ENCODE measurements at regions not wholly inside any gene's neighbourhood (a gene's known extent, or its start where the extent isn't known, plus 50 kb on each side); places are given as distances from the start of the nearest gene placed in this dataset.
"Not testable (repeated sequence)": the region's sequence is repeated elsewhere in the genome, so short reads cannot be mapped to it uniquely, and the experiment has no call there.

DNA sequence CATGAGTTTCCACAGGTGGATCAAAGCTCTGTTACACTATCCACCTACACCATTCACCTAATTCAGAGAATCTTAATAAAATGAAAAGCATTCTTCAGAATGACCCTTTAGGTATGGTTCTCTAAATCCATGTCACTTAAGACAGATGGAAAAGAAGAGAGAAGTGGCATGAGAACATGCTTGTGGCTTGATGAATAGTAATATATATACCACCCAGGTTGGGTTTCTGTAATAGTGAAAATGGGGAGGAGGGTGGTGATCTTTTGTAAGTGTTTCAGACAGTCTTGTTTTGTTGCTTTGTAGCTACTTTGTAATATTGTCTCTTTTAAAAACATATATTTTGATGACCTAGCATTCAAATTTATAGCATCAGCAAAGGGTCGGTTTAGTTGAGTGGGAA, 469.8 kb downstream of the USP25 start:
- Histone ChIP-seq H3K9me3 (ENCODE audit: control insufficient read depth, insufficient read depth, low read length) (no peaks in the 10 kb centered on the region; the same call in 1 of the 2 replicates), H3K36me3 (ENCODE audit: insufficient read depth, low read length) (no peaks in the 10 kb centered on the region), H3K4me1 (ENCODE audit: insufficient read depth, low read length) (peaks cover 4% of the 10 kb centered on the region), H3K9ac (ENCODE audit: low read depth, low read length) (no peak overlapping the region)

DNA sequence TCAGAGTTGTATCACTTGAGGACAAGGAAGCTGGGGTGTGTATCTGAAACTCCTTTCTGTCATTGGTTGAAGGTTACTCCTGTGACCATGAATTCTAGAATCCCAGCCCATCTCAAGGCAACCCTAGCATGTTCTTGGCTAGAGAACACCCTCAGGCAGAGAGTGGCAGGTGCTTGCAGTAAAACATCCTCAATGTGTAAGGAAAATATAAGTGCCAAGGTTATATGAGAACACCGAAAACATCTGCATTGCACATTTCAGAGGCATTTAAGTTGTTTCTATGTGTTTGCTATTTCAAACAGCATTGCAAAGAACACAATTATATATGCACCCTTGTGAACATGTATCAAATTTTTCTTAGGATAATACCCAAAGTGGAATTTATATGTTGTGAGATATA, 471.9 kb downstream of the USP25 start:
- Histone ChIP-seq H3K4me1 (ENCODE audit: insufficient read depth, low read length) (no peaks in the 10 kb centered on the region), H3K9ac (ENCODE audit: low read depth, low read length) (no peak overlapping the region), H3K9me3 (ENCODE audit: control insufficient read depth, insufficient read depth, low read length) (no peaks in the 10 kb centered on the region; the same call in 1 of the 2 replicates), H3K36me3 (ENCODE audit: insufficient read depth, low read length) (no peaks in the 10 kb centered on the region)

GRCh38 chr21:16205527-16205926, 475.7 kb downstream of the USP25 start:
- Histone ChIP-seq H3K9me3 (ENCODE audit: control insufficient read depth, insufficient read depth, low read length) (no peaks in the 10 kb centered on the region), H3K9ac (ENCODE audit: low read depth, low read length) (no peak overlapping the region), H3K4me1 (ENCODE audit: insufficient read depth, low read length) (no peaks in the 10 kb centered on the region), H3K36me3 (ENCODE audit: insufficient read depth, low read length) (no peaks in the 10 kb centered on the region)

DNA sequence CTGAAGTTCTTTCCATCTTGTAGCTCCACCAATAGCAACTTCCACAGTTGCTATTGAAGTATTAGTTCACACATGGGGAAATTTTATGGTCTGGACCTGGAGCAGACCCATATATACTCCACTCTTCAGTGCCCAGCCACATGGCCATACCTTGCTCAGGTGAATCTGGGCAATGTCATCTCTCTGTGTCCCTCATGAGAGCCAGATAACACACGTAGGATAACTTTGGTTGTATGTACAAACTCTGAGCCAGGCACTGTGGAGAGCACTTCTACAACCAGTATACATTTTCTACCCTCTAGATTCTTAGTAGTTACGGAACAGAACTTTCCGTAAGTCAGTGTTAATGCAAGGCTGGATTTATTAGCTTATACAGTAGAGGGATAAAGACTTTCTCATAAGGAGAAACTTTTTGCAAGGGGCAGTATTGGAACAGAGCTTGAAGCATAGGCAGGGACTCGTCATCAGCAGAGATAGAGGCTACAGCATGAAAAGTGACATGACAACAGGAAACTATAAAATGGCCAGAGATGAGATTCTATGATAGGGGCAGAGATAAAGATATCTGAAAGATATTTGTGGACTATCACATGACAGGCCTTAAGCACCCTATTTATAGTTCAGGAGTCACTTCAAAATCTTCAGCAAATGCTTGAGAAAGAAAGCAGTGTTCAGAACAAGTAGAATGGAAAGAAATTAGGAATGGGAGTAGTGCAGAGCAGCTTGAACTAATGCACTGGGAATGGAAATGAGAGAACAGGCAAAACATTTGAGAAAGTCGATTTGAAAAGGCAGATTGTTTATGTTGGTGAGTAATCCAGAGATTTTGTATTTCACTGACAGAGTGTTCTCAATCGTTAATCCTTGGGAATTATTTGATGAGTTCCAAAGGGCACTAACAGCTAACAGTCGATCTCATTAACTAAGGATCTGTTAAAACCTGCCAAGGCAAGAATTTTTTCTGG, 481.8 kb downstream of the USP25 start:
- H3K36me3 ChIP-seq (ENCODE audit: insufficient read depth, low read length), result no peaks in the 10 kb centered on the region
- no peak overlapping the region for H3K9ac ChIP-seq (ENCODE audit: low read depth, low read length)
- H3K4me1 ChIP-seq (ENCODE audit: insufficient read depth, low read length), result no peaks in the 10 kb centered on the region
- no peaks in the 10 kb centered on the region for H3K9me3 ChIP-seq (ENCODE audit: control insufficient read depth, insufficient read depth, low read length)

DNA sequence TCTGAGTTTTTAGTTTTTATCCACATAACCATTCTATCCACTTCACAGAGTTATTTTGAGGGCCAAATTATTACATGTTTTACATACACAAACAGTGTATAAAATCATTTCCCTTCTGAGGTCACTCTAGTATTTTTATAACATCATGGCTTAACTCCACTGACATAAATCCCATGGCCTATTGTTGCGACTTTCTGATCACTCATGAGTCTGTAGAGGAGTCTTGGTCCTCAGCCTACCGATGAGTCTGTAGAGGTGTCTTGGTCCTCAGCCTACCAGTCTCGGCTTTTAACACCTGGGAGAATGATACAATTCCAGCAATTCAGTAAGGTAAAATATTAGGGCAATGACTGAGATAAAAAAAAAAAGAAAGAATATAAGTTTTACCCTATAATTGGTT, 483.7 kb downstream of the USP25 start:
- Histone ChIP-seq H3K9ac (ENCODE audit: low read depth, low read length) (no peak overlapping the region), H3K9me3 (ENCODE audit: control insufficient read depth, insufficient read depth, low read length) (no peaks in the 10 kb centered on the region), H3K36me3 (ENCODE audit: insufficient read depth, low read length) (no peaks in the 10 kb centered on the region)

GRCh38 chr21:16215193-16215592, 485.4 kb downstream of the USP25 start:
- H3K36me3 ChIP-seq (ENCODE audit: insufficient read depth, low read length), result no peaks in the 10 kb centered on the region
- H3K9ac ChIP-seq (ENCODE audit: low read depth, low read length), result no peak overlapping the region
- H3K4me1 ChIP-seq (ENCODE audit: insufficient read depth, low read length), result no peaks in the 10 kb centered on the region
- no peaks in the 10 kb centered on the region for H3K9me3 ChIP-seq (ENCODE audit: control insufficient read depth, insufficient read depth, low read length)

More for the DNA sequence above, 483.7 kb downstream of the USP25 start:
- no peaks in the 10 kb centered on the region for H3K4me1 ChIP-seq (ENCODE audit: insufficient read depth, low read length)

- no peak overlapping the region for H3K9ac ChIP-seq (ENCODE audit: low read depth, low read length)
- H3K4me1 ChIP-seq (ENCODE audit: insufficient read depth, low read length), result no peaks in the 10 kb centered on the region
These were observed 485.9 kb downstream of the USP25 start for GRCh38 chr21:16215663-16216183.

GRCh38 chr21:16216288-16216962, 486.6 kb downstream of the USP25 start:
- H3K4me1 ChIP-seq (ENCODE audit: insufficient read depth, low read length), result no peaks in the 10 kb centered on the region
- no peak overlapping the region for H3K9ac ChIP-seq (ENCODE audit: low read depth, low read length)
- H3K36me3 ChIP-seq (ENCODE audit: insufficient read depth, low read length), result no peaks in the 10 kb centered on the region
- no peaks in the 10 kb centered on the region for H3K9me3 ChIP-seq (ENCODE audit: control insufficient read depth, insufficient read depth, low read length)

More at GRCh38 chr21:16215663-16216183, 485.9 kb downstream of the USP25 start:
- Histone ChIP-seq H3K9me3 (ENCODE audit: control insufficient read depth, insufficient read depth, low read length) (no peaks in the 10 kb centered on the region), H3K36me3 (ENCODE audit: insufficient read depth, low read length) (no peaks in the 10 kb centered on the region)

DNA sequence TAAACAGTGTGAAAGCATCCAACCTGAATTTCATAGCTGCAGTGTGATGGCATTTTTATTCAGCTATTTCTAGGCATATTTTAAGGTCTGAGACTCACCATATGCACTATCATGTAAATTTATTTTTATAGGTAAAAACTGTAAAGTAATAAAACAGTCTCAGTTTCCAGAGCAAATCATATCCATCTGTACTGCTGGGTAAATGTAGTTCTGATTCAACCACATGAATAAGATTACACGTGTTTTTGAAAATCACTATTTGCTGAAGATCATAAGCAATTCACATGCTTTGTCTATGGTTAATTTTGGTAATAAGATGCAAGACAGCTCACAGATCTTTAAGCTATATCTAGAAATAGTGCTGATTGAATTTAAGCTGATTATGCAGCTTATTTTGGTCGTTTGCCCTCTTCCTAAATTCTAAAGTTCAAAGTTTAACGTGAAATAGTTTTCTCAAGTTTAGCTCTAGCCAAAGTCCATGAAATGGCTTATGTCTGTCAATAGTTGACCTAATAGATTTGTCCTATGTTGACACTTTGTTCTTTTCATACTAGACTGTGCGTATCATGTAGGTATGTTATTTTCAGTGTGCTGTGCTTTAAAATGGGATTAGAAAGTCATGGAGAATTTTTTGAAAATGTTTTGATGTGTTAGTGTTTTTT, 489.0 kb downstream of the USP25 start:
- H3K9ac ChIP-seq (ENCODE audit: low read depth, low read length), result no peak overlapping the region
- H3K4me1 ChIP-seq (ENCODE audit: insufficient read depth, low read length), result no peaks in the 10 kb centered on the region
- H3K36me3 ChIP-seq (ENCODE audit: insufficient read depth, low read length), result no peaks in the 10 kb centered on the region
- no peaks in the 10 kb centered on the region for H3K9me3 ChIP-seq (ENCODE audit: control insufficient read depth, insufficient read depth, low read length)

GRCh38 chr21:16224756-16225155, 495.0 kb downstream of the USP25 start:
- not testable (repeated sequence) for H3K9me3 ChIP-seq (ENCODE audit: control insufficient read depth, insufficient read depth, low read length); H3K4me1 ChIP-seq (ENCODE audit: insufficient read depth, low read length); H3K36me3 ChIP-seq (ENCODE audit: insufficient read depth, low read length); H3K9ac ChIP-seq (ENCODE audit: low read depth, low read length)

DNA sequence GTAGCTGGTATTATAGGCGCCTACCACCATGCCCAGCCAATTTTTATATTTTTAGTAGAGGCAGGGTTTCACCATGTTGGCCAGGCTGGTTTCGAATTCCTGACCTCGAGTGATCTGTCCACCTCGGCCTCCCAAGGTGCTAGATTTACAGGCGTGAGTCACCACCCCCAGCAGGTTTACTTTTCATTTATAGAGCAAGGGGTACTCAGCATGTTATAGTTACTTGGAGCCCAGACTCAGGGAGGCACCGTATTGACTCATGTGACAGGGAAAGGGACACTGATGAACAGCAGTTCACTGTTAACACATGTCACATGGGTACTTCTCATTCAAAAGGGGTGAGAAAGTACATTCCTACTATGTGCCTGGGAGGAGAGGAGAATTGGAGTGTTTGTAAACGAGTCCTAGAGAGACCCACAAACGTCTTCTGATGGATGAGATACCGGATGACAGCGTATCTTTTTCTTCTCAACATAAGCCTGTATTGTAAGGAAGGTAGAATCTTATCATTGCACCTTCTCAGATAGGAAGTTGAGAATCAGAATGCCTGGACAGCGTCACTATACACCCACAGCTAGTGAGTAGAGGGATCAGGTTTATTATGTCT, 510.0 kb downstream of the USP25 start:
- H3K4me1 ChIP-seq (ENCODE audit: insufficient read depth, low read length), result peaks cover 4% of the 10 kb centered on the region; the same call in 1 of the 2 replicates
- H3K9ac ChIP-seq (ENCODE audit: low read depth, low read length), result no peak overlapping the region
- H3K36me3 ChIP-seq (ENCODE audit: insufficient read depth, low read length), result no peaks in the 10 kb centered on the region
- H3K9me3 ChIP-seq (ENCODE audit: control insufficient read depth, insufficient read depth, low read length), result no peaks in the 10 kb centered on the region

GRCh38 chr21:16241016-16241415, 511.2 kb downstream of the USP25 start:
- Histone ChIP-seq H3K9ac (ENCODE audit: low read depth, low read length) (no peak overlapping the region), H3K4me1 (ENCODE audit: insufficient read depth, low read length) (peaks cover 4% of the 10 kb centered on the region; the same call in 1 of the 2 replicates), H3K9me3 (ENCODE audit: control insufficient read depth, insufficient read depth, low read length) (no peaks in the 10 kb centered on the region), H3K36me3 (ENCODE audit: insufficient read depth, low read length) (no peaks in the 10 kb centered on the region)

GRCh38 chr21:16241479-16241963, 511.7 kb downstream of the USP25 start:
- peaks cover 4% of the 10 kb centered on the region; the same call in 1 of the 2 replicates for H3K4me1 ChIP-seq (ENCODE audit: insufficient read depth, low read length)
- H3K9ac ChIP-seq (ENCODE audit: low read depth, low read length), result no peak overlapping the region
- H3K9me3 ChIP-seq (ENCODE audit: control insufficient read depth, insufficient read depth, low read length), result no peaks in the 10 kb centered on the region
- no peaks in the 10 kb centered on the region for H3K36me3 ChIP-seq (ENCODE audit: insufficient read depth, low read length)

- Histone ChIP-seq H3K9me3 (ENCODE audit: control insufficient read depth, insufficient read depth, low read length) (no peaks in the 10 kb centered on the region), H3K9ac (ENCODE audit: low read depth, low read length) (no peak overlapping the region), H3K36me3 (ENCODE audit: insufficient read depth, low read length) (no peaks in the 10 kb centered on the region), H3K4me1 (ENCODE audit: insufficient read depth, low read length) (peaks cover 4% of the 10 kb centered on the region; the same call in 1 of the 2 replicates)
These were observed 513.6 kb downstream of the USP25 start for GRCh38 chr21:16243396-16243795.

All from ES-I3 (cell line).